Right renal cortex interstitium (tissue), 3 donors: ENCODE measurements at regions not wholly inside any gene's neighbourhood (a gene's known extent, or its start where the extent isn't known, plus 50 kb on each side); places are given as distances from the start of the nearest gene placed in this dataset.

Source experiments
- DNase-seq, 3 donors: peaks; one replicate each; pipeline ENCODE4 v3.0.0-alpha.2; 2013; ENCODE audit warnings: low read depth in 3 of 3, low spot score in 2 of 3

DNA sequence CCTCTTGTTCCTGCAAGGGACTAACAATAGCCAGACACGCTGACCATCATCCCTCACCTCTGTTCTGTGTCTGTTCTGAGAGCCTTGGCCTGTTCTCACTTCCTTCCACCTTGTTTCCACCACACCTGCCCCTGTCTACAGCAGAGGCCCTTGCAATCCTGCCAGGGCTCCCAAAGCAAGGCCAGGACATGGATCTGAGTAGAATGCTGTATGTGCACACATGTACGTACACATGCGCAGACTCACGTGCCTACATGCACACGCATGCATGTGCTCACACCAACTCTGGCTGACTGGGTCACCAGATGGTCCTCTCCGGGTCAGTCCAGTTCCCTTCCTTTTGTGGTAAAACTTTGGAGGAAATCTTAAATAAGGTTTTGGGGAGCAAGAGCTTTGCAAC, 133.0 kb upstream of the C14orf180 start:
- no peak for DNase-seq

DNA sequence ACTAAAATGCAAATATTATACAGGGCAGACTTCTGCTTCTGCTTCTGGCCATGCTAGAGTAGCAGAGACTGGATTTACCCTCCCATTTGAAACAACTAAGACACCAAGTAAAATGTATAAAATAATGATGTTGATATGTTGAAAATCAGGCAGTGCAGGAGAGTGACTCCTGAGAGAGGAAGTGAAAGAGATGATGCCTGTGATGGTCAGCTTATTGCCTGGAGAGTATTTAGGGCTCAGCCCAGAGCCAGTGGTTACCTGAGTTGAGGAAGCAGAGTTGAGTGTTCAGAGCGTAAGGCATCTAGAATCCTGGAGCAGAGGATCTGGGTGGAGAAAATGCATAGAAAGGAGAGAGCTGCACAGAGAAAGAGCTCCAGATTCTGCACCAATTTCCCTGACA, 131.8 kb upstream of the C14orf180 start:
- no peak for DNase-seq

DNA sequence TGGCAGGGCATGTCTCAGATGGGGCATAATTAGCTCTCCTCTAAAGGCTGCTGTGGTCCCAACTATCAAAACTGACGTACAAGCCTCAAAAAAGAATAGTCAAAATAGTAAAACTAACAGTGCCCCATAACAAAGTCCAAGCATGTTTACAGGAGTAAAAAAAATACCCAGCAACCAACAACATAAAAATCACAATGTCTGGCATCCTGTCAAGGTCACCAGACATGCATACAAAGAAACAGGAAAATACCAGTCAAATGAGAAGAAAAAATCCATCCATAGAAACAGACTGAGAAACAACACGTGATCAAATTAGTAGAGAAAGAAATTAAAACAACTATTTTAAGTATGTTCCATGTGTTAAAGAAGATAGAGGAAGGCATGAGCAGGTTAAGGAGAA, 131.2 kb upstream of the C14orf180 start:
- no peak for DNase-seq

DNA sequence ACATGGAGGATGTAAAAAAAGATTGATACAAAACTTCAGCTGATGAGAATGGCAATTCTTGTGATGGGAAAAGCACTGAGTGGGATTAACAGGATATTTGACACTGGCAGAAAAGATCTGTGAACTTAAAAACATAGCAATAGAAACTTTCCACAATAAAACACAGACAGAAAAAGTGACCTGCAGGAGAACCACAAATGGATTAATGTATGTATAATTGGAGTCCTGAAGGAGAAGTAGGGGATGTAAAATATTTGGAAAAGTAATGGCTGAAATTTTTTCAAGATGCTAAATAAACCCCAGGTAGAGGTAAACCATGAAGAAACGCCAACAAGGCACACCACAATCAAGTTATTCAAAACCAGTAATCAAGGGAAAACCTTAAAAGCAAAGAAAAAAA, 130.8 kb upstream of the C14orf180 start:
- DNase-seq = no peak

DNA sequence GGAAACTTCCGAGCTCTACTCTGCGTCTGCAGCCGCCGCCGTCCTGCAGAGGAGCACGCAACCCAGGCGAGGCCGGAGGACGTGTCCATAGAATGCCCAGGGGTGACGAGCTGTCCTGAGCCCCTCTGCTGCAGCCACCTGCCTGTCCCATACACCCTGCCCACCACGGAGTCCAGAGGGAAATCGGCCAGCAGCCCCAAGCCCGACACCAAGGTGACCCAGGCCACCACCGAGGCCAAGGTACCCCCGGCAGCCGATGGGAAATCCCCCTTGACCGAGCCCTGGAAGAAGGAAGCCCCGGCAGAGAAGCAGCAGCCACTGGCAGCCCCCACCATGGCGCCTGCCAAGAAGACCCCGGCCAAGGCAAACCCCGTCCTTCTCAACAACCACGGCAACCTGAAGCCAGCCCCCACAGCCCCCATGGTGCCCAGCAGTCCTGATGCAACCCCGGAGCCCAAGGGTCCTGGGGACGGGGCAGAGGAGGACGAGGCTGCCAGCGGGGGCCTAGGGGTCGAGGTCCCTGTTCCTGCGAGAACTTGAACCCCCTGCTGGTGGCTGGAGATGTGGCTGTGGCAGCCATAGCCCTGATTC, 128.7 kb upstream of the C14orf180 start:
- DNase-seq = no peak

DNA sequence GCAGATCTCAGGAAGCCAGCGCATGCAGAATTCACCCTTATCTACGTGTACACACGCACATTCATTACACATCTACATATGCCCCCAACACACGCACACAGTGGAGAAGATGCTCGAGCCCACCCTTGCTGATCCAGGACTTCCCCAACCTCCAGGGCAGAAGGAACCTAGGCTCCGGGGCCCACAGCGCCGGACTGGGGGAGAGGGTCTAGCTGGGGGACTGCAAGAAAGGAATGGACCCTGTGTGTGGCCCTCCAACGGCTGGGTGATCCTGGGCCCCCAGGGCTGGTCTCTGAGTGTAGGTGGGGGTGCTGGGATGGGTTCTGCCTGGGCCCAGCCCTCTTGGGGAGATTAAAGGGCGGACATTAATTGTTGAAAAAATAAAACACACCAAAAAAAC, 128.1 kb upstream of the C14orf180 start:
- DNase-seq = no peak

DNA sequence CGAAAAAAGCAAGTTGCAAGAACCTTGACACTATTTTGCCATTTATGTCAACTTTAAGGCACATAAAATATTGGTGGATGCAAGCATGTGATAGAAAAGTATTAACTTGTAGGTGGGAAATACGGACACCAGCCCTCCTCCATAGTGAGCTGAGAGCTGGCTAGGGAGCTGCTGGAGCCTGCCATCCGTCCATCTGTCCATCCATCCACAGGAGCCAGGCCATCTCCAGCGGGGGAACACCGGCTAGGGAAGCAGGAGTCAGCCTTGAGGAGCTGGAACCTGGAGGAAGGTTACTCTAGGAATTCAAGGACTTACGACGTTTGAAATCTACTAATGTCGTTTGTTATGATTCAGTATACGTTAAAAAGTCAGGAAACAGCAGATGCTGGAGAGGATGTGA, 120.7 kb upstream of the C14orf180 start:
- DNase-seq = no peak

DNA sequence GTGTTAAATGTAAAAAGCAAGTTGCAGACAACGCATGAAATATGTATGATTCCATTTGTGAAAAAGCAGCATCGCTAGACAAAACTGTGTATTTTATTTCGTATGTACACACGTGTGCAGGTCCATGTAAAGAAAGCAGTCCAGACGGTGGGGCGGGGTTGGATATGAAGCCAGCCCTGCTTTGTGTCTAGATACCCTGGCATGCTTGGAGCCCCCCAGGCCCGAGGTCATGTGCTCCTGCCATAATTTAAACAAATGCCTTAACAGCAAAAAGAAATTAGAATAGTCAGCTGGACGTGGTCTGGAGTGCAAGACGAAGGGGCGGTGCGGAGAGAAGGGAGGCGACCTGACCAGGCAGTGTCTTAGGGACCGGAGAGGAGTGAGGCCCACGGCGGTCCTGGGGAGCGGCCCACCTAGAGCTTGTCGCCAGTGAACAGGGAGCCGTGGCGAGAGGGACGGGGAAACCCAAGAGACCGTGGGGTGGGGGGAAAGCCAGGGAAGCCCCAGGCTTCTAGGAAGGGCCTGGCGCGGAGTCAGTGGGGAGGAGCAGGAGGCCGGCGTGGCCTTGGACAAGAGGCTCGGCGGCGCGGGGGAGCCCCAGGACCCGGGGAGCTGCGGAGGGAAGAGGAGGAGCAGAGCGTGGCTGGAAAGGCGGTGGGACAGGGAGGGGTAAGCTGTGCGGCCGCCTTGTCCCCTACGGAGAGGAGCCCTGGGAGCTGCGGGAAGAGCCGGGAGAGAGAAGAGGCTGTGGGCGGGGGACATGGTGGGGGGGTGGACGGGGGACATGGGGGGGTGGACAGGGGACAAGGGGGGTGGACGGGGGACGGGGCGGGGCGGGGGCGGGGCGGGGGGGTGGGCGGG, 118.5 kb upstream of the C14orf180 start:
- DNase-seq = no peak

DNA sequence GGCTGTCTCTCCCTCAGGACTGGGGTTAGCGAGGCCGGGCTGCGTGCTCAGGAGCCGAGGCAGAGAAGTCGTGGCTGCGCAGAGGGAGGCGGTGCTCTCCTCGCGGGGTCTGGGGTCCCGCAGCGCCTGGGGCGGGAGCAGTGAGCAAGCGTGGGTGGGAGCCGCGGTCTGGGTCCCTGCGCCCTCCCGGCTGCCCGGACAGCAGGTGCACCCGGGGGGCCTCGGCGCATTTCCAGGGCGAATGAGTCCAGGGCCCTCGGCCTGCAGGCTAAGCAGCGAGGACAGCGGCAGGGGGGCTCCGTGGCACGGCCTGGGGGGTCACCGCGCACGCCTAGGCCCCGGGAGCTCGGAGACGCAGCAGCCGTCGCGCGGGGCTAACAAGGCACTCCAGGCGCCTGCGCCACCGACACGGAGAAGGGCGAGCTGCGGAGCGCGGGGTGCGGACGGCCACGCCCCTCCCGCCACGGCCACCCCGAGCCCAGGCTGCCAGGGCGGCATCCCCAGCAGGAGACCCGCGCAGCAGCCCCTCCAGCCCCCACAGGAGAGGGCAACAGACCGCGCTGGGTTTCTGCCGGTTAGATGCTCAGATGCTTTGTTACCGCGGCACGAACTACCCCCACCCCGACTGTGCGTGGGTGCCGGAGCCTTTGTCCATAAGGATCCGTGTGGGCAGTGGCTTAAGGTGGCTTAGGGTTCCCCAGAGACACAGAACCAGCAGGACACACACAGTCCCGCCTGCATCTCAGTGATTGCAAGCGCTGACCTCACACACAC, 117.7 kb upstream of the C14orf180 start:
- no peak for DNase-seq

DNA sequence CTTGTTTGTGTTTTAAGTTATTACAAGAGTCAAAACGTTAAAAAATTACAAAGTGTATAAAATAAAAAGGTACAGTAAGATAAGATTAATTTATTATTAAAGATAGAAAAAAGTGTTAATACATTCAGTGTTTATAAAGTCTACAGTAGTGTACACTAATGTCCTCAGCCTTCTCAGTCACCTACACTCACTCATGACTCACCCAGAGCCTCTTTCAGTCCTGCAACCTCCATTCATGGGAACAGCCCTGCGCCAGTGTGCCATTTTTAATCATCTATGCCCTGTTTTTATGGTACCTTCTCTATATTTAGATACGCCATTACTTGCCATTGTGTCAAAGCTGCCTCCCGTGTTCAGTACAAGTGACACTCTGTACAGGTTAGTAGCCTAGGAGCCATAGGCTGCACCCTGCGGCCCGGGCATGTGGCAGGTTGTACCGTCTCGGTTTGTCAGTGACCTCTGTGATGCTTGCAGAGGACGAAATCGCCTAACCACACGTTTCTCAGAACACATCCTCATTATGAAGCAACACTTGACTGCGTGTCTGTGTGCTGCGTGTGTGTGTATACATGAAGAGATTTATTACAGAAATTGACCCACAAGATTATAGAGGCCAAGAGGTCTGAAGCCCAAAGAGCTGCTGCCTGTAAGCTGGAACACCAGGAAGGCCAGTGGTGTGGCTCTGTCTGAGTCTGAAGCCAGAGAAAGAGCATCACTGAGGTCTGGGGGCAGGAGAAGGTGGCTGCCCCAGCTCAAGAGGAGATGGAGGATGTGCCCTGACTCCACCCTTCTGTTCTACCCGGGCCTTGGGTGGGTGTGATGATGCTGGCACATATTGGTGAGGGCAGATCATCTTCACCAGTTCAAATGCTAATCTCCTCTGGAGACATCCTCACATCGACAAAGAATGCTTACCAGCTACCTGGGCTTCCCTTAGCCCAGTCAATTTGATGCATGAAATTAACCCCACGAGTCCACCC, 116.6 kb upstream of the C14orf180 start:
- DNase-seq = no peak

DNA sequence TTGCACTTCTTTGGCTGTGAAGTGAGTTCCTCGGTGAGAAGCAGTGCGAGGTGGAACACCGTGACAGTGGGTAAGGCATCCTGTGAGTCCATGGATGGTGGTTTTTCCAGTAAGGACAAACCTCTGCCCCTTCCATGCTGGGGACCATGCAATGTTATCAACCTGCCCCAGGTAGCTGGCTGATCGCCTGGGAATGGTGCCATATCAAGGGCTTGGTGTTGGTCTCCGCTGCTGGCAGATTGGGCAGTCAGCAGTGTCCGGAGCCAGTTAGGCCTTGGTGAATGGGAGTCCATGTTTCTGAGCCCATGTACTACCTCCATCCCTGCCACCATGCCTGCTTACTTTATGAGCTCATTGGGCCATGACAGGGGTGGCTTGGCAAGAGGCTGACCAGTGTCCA, 114.7 kb upstream of the C14orf180 start:
- no peak for DNase-seq

DNA sequence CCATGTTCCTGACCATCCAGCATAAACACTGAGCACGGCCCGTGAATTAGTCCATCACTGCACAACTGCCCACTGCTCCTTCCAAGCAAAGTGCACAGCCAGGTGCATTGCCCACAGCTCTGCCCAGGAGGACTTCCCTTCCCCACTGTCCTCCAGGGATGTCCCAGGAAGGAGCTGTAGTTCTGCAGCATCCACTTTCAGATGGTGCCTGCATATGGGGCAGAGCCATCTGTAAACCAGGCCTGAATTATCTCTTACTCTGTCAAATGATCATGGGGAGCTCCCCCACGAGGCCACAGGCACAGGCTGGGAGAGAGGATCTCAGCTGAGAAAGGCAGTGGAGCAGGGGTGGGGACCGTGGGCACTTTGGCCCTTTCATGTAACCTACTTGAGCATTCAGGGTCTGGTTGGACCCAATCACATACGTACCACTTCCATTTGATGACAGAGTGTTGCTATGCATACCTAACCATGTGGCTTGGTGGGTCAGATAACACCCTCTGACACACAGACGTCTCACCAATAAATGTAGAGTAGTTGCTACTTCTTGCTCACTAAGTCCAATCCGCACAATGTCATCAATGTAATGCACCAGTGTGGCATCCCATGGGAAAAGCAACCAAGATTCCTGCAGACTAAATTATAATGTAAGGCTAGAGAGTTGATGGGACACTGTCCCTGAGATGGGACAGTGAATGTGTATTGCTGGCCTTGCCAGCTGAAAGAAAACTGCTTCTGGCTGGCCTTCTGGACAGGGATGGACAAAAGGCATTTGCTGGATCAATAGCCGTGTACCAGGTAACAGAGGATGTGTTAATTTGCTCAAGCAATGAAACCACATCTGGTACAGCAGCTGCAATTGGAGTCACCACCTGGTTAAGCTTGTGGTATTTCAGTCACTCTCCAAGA, 113.8 kb upstream of the C14orf180 start:
- DNase-seq = no peak

DNA sequence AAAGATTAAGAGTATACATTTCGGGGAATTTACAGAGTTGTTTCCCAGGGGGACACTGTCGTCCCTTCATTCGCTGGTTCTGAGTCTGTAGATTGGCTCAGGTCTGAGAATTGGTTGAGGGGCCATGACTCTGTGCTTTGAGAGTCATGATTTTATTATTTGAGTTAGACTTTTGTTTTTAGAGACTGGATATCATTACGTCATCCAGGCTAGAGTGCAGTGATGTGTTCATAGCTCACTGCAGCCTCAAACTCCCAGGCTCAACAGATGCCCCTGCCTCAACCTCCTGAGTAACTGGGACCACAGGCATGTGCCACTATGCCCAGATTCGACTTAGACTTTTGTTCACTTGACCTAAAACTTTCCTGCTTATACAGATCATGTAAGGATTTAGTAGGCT, 112.3 kb upstream of the C14orf180 start:
- no peak for DNase-seq

DNA sequence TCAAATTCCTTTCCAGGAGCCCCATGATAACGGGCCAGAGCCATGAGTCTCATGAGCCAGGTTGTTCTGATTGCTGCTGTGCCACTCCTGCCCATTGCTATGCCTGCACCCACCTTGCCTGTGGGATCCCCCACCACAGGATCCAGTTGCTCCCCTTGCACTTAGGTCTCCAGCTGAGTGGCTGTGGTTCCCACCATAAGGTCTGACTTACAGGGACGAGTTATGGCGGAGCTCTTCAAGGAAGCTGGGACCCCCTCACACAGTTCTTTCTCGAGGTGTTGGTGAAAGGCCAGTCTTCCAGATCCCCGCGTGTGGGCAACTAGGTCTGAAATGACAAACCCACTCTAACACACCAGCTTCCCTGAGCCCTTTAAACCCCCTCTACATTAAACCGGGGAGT, 111.9 kb upstream of the C14orf180 start:
- DNase-seq = no peak

DNA sequence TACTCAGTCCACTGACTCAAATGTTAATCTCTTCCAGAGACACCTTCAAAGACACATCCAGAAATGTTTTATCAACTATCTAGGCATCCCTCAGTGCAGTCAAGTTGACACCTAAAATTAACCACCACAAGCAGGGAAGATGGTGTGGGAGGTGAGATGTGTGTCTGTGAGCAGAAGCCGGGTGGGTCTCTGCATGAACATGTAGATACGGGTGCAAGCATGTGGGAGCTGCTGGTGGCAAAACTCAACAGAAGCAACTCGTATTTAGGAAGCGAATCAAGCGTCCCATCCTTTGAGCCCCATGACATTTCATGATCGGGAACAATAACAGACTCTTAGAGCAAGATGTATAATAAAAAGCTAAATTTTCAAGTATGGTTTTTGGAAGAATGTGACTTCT, 110.0 kb upstream of the C14orf180 start:
- DNase-seq = no peak

DNA sequence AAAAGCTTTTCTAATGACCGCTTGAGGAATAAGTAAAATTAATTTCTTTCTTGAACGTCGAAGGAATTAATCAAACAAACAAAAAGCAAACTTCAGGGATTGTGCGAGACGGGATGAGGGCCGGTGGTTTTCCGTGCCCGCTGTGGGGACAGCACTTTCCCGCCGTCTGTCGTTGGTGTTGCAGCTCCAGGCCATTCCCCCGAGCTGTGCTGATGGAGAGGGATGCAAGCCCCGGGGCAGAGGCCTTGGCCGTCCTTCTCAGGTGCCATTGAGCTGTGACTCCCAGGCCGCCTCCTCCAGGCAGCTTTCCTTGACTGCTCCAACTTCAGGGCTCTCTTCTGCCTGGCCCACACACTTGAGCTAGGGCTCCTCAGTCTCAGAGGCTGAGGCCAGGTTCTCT, 109.0 kb upstream of the C14orf180 start:
- DNase-seq = no peak

DNA sequence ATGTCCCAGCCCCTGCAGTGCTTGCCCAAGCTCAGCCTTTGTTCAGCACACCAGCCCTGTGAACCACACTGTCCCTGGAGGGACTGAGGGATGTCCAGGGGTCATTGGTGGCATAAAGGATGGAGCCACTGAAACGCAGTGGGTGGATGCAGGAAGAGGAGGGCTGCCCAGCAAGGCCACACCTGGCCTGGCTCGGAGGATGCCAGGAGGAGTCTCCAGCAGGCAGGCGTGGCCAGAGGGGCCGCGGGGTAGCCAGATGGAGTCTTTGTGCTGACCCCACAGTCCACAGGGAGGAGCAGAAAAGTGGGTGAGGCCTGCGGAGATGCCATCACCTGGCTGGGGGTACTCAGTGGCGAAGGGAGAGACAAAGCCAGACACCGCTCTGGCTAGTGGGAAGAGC, 108.5 kb upstream of the C14orf180 start:
- no peak for DNase-seq

DNA sequence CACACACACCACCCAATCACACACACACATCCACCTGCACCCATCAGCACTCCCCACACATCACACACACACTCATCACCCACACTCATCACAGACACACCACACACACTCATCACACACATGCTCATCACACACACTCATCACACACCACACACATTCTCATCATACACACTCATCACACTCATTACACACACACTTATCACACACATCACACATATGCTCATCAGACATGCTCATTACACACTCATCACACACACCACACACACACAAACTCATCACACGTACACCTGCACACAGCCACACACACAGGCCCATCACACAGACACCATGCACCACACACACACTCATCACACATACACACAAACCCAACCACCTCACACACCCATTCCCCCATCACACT, 107.5 kb upstream of the C14orf180 start:
- no peak for DNase-seq

DNA sequence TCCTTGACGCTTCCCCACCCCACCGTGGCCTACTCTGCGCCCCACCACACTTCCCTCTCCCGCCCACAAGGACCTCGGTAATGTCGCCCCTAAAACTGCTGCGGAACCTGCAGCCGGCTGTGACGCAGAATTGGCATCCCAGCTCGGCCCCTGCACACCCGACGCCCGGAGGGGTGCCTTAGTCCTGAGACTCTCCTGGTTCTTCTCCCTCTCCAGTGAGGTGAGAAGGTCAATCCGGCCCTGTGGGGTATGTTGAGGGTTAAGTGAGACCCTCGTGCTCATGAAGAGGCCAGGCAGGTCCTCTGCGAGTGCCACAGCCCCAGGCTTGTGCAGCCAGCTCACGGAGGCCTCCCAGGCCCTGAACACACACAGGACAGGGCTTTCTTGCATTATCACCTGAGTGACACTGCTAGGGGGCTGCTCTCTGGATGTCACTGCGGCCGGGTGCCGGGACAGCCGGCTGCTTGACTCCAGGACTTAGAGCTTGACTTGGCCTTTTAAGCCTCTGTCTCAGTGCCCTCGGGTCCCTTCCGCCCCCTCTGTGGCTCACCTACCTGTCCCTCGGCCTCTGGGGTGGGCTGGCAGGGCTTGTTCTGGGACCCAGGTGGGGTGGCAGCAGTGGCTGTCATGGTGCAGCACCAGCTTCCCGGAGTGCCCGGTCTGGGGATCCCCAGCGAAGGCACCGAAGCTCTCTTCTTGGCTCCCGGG, 106.9 kb upstream of the C14orf180 start:
- no peak for DNase-seq
